ENCODE measurements at regions not wholly inside any gene's neighbourhood (a gene's known extent, or its start where the extent isn't known, plus 50 kb on each side); places are given as distances from the start of the nearest gene placed in this dataset.

DNA sequence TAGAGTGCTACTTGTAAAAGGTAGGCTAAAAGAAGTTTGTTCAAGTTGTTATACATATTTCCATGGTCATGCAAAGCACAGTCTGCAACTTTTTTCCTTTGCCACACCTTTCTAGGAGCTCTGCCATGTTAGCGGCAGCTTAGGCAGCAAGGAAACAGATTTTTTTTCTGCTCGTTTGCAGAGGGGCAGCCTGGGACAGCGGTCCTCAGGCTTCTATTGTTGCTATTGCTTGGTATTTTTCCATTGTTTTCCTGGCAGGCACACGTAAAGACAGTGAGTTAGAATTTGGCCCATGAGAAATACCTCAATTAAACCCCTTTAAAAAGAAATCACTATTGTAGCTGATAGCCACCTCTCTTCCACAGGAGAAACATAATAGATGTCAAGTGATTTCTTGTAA is 391.4 kb downstream of the SH2D1A start:
- TF ChIP-seq, protein P1, sequence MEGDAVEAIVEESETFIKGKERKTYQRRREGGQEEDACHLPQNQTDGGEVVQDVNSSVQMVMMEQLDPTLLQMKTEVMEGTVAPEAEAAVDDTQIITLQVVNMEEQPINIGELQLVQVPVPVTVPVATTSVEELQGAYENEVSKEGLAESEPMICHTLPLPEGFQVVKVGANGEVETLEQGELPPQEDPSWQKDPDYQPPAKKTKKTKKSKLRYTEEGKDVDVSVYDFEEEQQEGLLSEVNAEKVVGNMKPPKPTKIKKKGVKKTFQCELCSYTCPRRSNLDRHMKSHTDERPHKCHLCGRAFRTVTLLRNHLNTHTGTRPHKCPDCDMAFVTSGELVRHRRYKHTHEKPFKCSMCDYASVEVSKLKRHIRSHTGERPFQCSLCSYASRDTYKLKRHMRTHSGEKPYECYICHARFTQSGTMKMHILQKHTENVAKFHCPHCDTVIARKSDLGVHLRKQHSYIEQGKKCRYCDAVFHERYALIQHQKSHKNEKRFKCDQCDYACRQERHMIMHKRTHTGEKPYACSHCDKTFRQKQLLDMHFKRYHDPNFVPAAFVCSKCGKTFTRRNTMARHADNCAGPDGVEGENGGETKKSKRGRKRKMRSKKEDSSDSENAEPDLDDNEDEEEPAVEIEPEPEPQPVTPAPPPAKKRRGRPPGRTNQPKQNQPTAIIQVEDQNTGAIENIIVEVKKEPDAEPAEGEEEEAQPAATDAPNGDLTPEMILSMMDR (conservative IDR thresholded peaks at IDR 0.05), result no peak
- TF ChIP-seq ZFX (IDR thresholded peaks at IDR 0.05), result no peak
